ENCODE measurements at regions not wholly inside any gene's neighbourhood (a gene's known extent, or its start where the extent isn't known, plus 50 kb on each side); places are given as distances from the start of the nearest gene placed in this dataset.

GRCh38 chr15:69631005-69631404 is 178.4 kb downstream of the RPLP1 start:
- TF ChIP-seq CREB1 (IDR thresholded peaks at IDR 0.05; ENCODE audit: low read depth) = no peak
- TF ChIP-seq ZBTB7A (IDR thresholded peaks at IDR 0.05; ENCODE audit: low read depth) = no peak
- TF ChIP-seq RAD21 (IDR thresholded peaks at IDR 0.05; ENCODE audit: low read depth) = no peak
- TF ChIP-seq TCF12 (IDR thresholded peaks at IDR 0.05; ENCODE audit: low read depth) = no peak
- TF ChIP-seq, protein P1, sequence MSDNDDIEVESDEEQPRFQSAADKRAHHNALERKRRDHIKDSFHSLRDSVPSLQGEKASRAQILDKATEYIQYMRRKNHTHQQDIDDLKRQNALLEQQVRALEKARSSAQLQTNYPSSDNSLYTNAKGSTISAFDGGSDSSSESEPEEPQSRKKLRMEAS (IDR thresholded peaks at IDR 0.05) = no peak
- TF ChIP-seq TAF1 (IDR thresholded peaks at IDR 0.05; ENCODE audit: low read depth) = no peak
- TF ChIP-seq, protein P2, sequence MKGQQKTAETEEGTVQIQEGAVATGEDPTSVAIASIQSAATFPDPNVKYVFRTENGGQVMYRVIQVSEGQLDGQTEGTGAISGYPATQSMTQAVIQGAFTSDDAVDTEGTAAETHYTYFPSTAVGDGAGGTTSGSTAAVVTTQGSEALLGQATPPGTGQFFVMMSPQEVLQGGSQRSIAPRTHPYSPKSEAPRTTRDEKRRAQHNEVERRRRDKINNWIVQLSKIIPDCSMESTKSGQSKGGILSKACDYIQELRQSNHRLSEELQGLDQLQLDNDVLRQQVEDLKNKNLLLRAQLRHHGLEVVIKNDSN (IDR thresholded peaks at IDR 0.05) = no peak
- no peak for TF ChIP-seq YY1 (IDR thresholded peaks at IDR 0.05; ENCODE audit: low read depth)

DNA sequence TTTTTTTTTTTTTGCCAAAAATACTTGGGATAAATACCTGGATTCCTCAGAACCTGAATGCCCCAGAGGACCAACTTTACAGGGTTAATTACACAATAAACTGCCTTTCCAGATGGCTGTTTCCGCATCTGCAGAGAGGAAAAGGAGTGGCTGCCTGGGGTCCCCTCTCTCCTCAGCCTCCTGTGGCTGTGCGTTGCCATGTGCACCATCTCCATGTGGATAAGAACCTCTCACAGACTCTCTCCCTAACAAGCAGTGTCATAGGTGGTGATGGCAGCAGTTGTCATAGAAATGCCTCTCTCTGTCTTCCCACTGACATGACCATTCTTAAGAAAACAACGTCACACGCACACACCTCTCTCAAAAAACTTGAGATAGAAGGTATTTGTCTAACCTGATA is 179.4 kb downstream of the RPLP1 start:
- TF ChIP-seq NFIC (IDR thresholded peaks at IDR 0.05) = no peak
- TF ChIP-seq EP300 (IDR thresholded peaks at IDR 0.05; ENCODE audit: borderline replicate concordance) = no peak
- no peak for TF ChIP-seq TEAD4 (IDR thresholded peaks at IDR 0.05)
- TF ChIP-seq EGR1 (IDR thresholded peaks at IDR 0.05) = no peak
- no peak for TF ChIP-seq YY1 (IDR thresholded peaks at IDR 0.05; ENCODE audit: low read depth)
- no peak for TF ChIP-seq TAF1 (IDR thresholded peaks at IDR 0.05; ENCODE audit: low read depth)
- TF ChIP-seq, protein P2 (IDR thresholded peaks at IDR 0.05) = no peak
- no peak for TF ChIP-seq ZBTB7A (IDR thresholded peaks at IDR 0.05; ENCODE audit: low read depth)
- TF ChIP-seq FOXM1 (IDR thresholded peaks at IDR 0.05; ENCODE audit: borderline replicate concordance, low read depth) = no peak
- TF ChIP-seq TCF12 (IDR thresholded peaks at IDR 0.05; ENCODE audit: low read depth) = no peak

DNA sequence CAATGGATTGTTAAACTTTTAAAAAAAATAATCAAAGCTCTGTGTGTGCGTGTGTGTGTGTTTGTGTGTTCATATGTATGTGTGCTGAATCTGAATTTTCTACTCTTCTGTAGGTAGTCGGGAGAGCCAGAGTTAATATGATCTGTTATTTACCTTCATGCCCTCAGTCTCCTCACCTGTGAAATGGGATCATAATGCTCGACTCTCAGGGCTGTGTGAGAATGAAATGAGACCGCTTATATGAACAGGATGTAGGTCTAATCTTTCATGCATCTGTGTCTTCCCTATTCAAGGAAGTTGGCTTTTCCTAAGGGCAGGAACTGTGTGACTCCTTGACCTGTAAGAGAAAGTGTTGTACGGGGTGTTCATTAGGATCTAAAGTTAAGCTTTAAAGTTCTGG is 182.2 kb downstream of the RPLP1 start:
- TF ChIP-seq, protein P2 (IDR thresholded peaks at IDR 0.05) = no peak
- TF ChIP-seq YY1 (IDR thresholded peaks at IDR 0.05; ENCODE audit: low read depth) (no peak), EP300 (IDR thresholded peaks at IDR 0.05; ENCODE audit: borderline replicate concordance) (no peak), EGR1 (IDR thresholded peaks at IDR 0.05) (no peak), FOXM1 (IDR thresholded peaks at IDR 0.05; ENCODE audit: borderline replicate concordance, low read depth) (no peak), TEAD4 (IDR thresholded peaks at IDR 0.05) (no peak), TAF1 (IDR thresholded peaks at IDR 0.05; ENCODE audit: low read depth) (no peak), RAD21 (IDR thresholded peaks at IDR 0.05; ENCODE audit: low read depth) (no peak), CREB1 (IDR thresholded peaks at IDR 0.05; ENCODE audit: low read depth) (no peak), TCF12 (IDR thresholded peaks at IDR 0.05; ENCODE audit: low read depth) (no peak), ZBTB7A (IDR thresholded peaks at IDR 0.05; ENCODE audit: low read depth) (no peak), NFIC (IDR thresholded peaks at IDR 0.05) (no peak), REST (IDR thresholded peaks at IDR 0.05; ENCODE audit: low read depth) (no peak)

- no peak for TF ChIP-seq EGR1 (IDR thresholded peaks at IDR 0.05)
Observed at GRCh38 chr15:69636169-69636915, 183.7 kb downstream of the RPLP1 start.

- TF ChIP-seq TCF12 (IDR thresholded peaks at IDR 0.05; ENCODE audit: low read depth) = no peak
- TF ChIP-seq RAD21 (IDR thresholded peaks at IDR 0.05; ENCODE audit: low read depth) = no peak
- TF ChIP-seq EP300 (IDR thresholded peaks at IDR 0.05; ENCODE audit: borderline replicate concordance) = no peak
- TF ChIP-seq, protein P1 (IDR thresholded peaks at IDR 0.05) = no peak
- no peak for TF ChIP-seq CEBPB (IDR thresholded peaks at IDR 0.05)
- TF ChIP-seq NFIC (IDR thresholded peaks at IDR 0.05) = no peak
- no peak for TF ChIP-seq ZBTB7A (IDR thresholded peaks at IDR 0.05; ENCODE audit: low read depth)
- no peak for TF ChIP-seq TEAD4 (IDR thresholded peaks at IDR 0.05)
- no peak for TF ChIP-seq CREB1 (IDR thresholded peaks at IDR 0.05; ENCODE audit: low read depth)
- no peak for TF ChIP-seq TAF1 (IDR thresholded peaks at IDR 0.05; ENCODE audit: low read depth)
- no peak for TF ChIP-seq FOXM1 (IDR thresholded peaks at IDR 0.05; ENCODE audit: borderline replicate concordance, low read depth)
- TF ChIP-seq REST (IDR thresholded peaks at IDR 0.05; ENCODE audit: low read depth) = no peak
- no peak for TF ChIP-seq YY1 (IDR thresholded peaks at IDR 0.05; ENCODE audit: low read depth)
- TF ChIP-seq EGR1 (IDR thresholded peaks at IDR 0.05) = no peak
- TF ChIP-seq, protein P2 (IDR thresholded peaks at IDR 0.05) = no peak
Observed at GRCh38 chr15:69637818-69638217, 185.2 kb downstream of the RPLP1 start.

All from Ishikawa (cell line).